Epithelial cell of esophagus (primary cell): ENCODE measurements at regions not wholly inside any gene's neighbourhood (a gene's known extent, or its start where the extent isn't known, plus 50 kb on each side); places are given as distances from the start of the nearest gene placed in this dataset.

Source experiments
- DNase-seq: peaks from one replicate; pipeline ENCODE4 v3.0.0; 2010; ENCODE audit warnings: low read depth
- H3K4me3 ChIP-seq: 2 replicates; pipeline ENCODE4 v1.5.1; 2011; ENCODE audit warnings: mild to moderate bottlenecking, low read length, control low read depth
- CTCF ChIP-seq: IDR thresholded peaks from 2 replicates; pipeline ENCODE4 v1.5.1; 2011; ENCODE audit warnings: low read depth, mild to moderate bottlenecking, low read length, control low read depth, inconsistent platforms; ENCODE audit not compliant: insufficient read depth; ENCODE audit errors: missing control alignments

GRCh38 chr6:24995270-24995669 is 59.5 kb upstream of the RIPOR2 start:
- H3K4me3 ChIP-seq: no peak overlapping the region
- no peak for DNase-seq
- no peak for TF ChIP-seq CTCF

GRCh38 chr6:24996269-24996836 is 60.6 kb upstream of the RIPOR2 start:
- H3K4me3 ChIP-seq: no peak overlapping the region
- no peak for DNase-seq
- TF ChIP-seq CTCF: no peak

- DNase-seq: no peak
- no peak for TF ChIP-seq CTCF
- no peak overlapping the region for H3K4me3 ChIP-seq
These were observed 61.5 kb upstream of the RIPOR2 start for GRCh38 chr6:24997231-24997630.

GRCh38 chr6:24997905-24998304 is 62.1 kb upstream of the RIPOR2 start:
- no peak for DNase-seq
- TF ChIP-seq CTCF: no peak
- H3K4me3 ChIP-seq: no peak overlapping the region

GRCh38 chr6:25002326-25003091 is 66.7 kb upstream of the RIPOR2 start:
- H3K4me3 ChIP-seq: no peak overlapping the region
- peak; percentile 26 for DNase-seq
- no peak for TF ChIP-seq CTCF

- DNase-seq: no peak
- no peak overlapping the region for H3K4me3 ChIP-seq
- TF ChIP-seq CTCF: no peak
These were observed 68.6 kb upstream of the RIPOR2 start for GRCh38 chr6:25004357-25004756.

- DNase-seq: no peak
- no peak overlapping the region for H3K4me3 ChIP-seq
- TF ChIP-seq CTCF: no peak
These were observed 69.2 kb upstream of the RIPOR2 start for GRCh38 chr6:25005010-25005409.
